CD14-positive monocyte (primary cell): ENCODE measurements at regions not wholly inside any gene's neighbourhood (a gene's known extent, or its start where the extent isn't known, plus 50 kb on each side); places are given as distances from the start of the nearest gene placed in this dataset.

Experiments
- DNase-seq, 3 donors: peaks; one replicate each; pipeline ENCODE4 v3.0.0-alpha.2; 2011 to 2022
- H2AFZ ChIP-seq: 2 replicates; pipeline ENCODE4 v1.6.0; 2012; ENCODE audit warnings: mild to moderate bottlenecking, low read depth, low read length, inconsistent platforms; ENCODE audit not compliant: insufficient read depth, poor library complexity, severe bottlenecking
- H3K27ac ChIP-seq, 2 donors: 1 replicate in 1 of 2; 2 replicates in 1 of 2; pipeline ENCODE4 v1.5.1; 2012 to 2013; ENCODE audit warnings: low read length in 2 of 2, control low read depth in 1 of 2, inconsistent platforms in 1 of 2, low read depth in 1 of 2, mild to moderate bottlenecking in 1 of 2
- H3K27me3 ChIP-seq, 2 donors: one replicate each; pipeline versions ENCODE4 v1.6.0 to v1.6.1; 2011 to 2013; ENCODE audit warnings: low read length in 2 of 2; ENCODE audit not compliant: control insufficient read depth in 2 of 2, insufficient read depth in 2 of 2
- H3K36me3 ChIP-seq, 2 donors: replicated peaks in 1 of 2; 1 replicate in 1 of 2; 2 replicates in 1 of 2; pipeline versions ENCODE4 v1.5.1 to v1.6.1; 2012 to 2013; ENCODE audit warnings: low read length in 2 of 2, control low read depth in 1 of 2, inconsistent platforms in 1 of 2, mild to moderate bottlenecking in 1 of 2; ENCODE audit not compliant: insufficient read depth in 2 of 2, control insufficient read depth in 1 of 2
- H3K4me1 ChIP-seq, 2 donors: 1 replicate in 1 of 2; 2 replicates in 1 of 2; pipeline versions ENCODE4 v1.5.1 to v1.6.1; 2012 to 2013; ENCODE audit warnings: low read length in 2 of 2, control low read depth in 1 of 2, inconsistent platforms in 1 of 2, mild to moderate bottlenecking in 1 of 2, moderate library complexity in 1 of 2; ENCODE audit not compliant: insufficient read depth in 2 of 2, control insufficient read depth in 1 of 2
- H3K4me2 ChIP-seq: replicated peaks from 2 replicates; pipeline ENCODE3; 2012; ENCODE audit warnings: low read length, moderate library complexity, mild to moderate bottlenecking; ENCODE audit not compliant: poor library complexity, severe bottlenecking; ENCODE audit errors: extremely low read depth
- H3K4me3 ChIP-seq, 3 experiments: fragments of 200-600 bp in 1 of 3; sonication (generic) in 1 of 3; replicated peaks in 1 of 3; 1 replicate in 2 of 3; 2 replicates in 1 of 3; pipeline ENCODE4 v1.5.1; 2011 to 2013; ENCODE audit warnings: low read length in 3 of 3, mild to moderate bottlenecking in 3 of 3, control low read depth in 2 of 3, low read depth in 2 of 3, inconsistent platforms in 1 of 3, moderate library complexity in 1 of 3
- H3K79me2 ChIP-seq: 2 replicates; pipeline ENCODE4 v1.6.0; 2012; ENCODE audit warnings: mild to moderate bottlenecking, control low read depth, inconsistent platforms, low read length, moderate library complexity; ENCODE audit not compliant: insufficient read depth
- H3K9ac ChIP-seq: 2 replicates; pipeline ENCODE4 v1.6.0; 2017; ENCODE audit warnings: low read length, mild to moderate bottlenecking; ENCODE audit not compliant: insufficient read depth, poor library complexity, severe bottlenecking
- H3K9me3 ChIP-seq, 2 donors: replicated peaks in 1 of 2; 1 replicate in 1 of 2; 2 replicates in 1 of 2; pipeline versions ENCODE4 v1.5.1 to v1.6.1; 2012 to 2013; ENCODE audit warnings: low read length in 2 of 2, control low read depth in 1 of 2; ENCODE audit not compliant: control insufficient read depth in 1 of 2, insufficient read depth in 1 of 2
- H4K20me1 ChIP-seq: 2 replicates; pipeline ENCODE4 v1.6.0; 2012; ENCODE audit warnings: mild to moderate bottlenecking, low read length, control low read depth, moderate library complexity; ENCODE audit not compliant: insufficient read depth
- H3K27ac Mint-ChIP-seq, 7 donors: one replicate each; pipeline ENCODE4 v1.8.0; 2020; ENCODE audit warnings: mild to moderate bottlenecking in 7 of 7, mixed read lengths in 7 of 7, moderate library complexity in 6 of 7, inconsistent platforms in 2 of 7
- H3K27me3 Mint-ChIP-seq, 3 donors: one replicate each; pipeline ENCODE4 v1.8.0; 2021 to 2022; ENCODE audit warnings: low read depth in 3 of 3, mild to moderate bottlenecking in 3 of 3, mixed read lengths in 3 of 3, moderate library complexity in 3 of 3, inconsistent platforms in 1 of 3
- H3K36me3 Mint-ChIP-seq, 2 donors: one replicate each; pipeline ENCODE4 v1.8.0; 2020; ENCODE audit warnings: mixed read lengths in 2 of 2, inconsistent platforms in 1 of 2, mild to moderate bottlenecking in 1 of 2
- H3K4me1 Mint-ChIP-seq: one replicate; pipeline ENCODE4 v1.8.0; 2020; ENCODE audit warnings: mild to moderate bottlenecking, mixed read lengths
- H3K4me3 Mint-ChIP-seq, 2 donors: one replicate each; pipeline ENCODE4 v1.8.0; 2020; ENCODE audit warnings: mild to moderate bottlenecking in 2 of 2, mixed read lengths in 2 of 2, moderate library complexity in 1 of 2
- H3K9me3 Mint-ChIP-seq, 7 donors: one replicate each; pipeline ENCODE4 v1.8.0; 2020 to 2022; ENCODE audit warnings: mixed read lengths in 7 of 7, mild to moderate bottlenecking in 6 of 7, moderate library complexity in 6 of 7, inconsistent platforms in 2 of 7
- CTCF ChIP-seq: fragments of 200-600 bp; IDR thresholded peaks from one replicate; pipeline ENCODE4 v1.8.0; 2022; ENCODE audit warnings: antibody characterized with exemption, mild to moderate bottlenecking
- WGBS: methylation state at CpG from one replicate; pipeline ENCODE4 v1.1.5; 2013; ENCODE audit warnings: missing lambda C conversion rate; ENCODE audit not compliant: insufficient coverage; 5-methylcytosine and 5-hydroxymethylcytosine counted together
- intact Hi-C, 2 donors: fragments of 100-400 bp; cut with micrococcal nuclease; formaldehyde crosslinking; loops; one replicate each; pipeline versions ENCODE4 v1.15.0 to v1.15.1; 2023

GRCh38 chr2:220040346-220040745, 412.9 kb downstream of the SLC4A3 start:
- no peak overlapping the region for H3K27ac ChIP-seq
- WGBS: 88% methylated on average over 4 of the region's 5 CpGs
- no peaks in the 10 kb centered on the region for H3K36me3 Mint-ChIP-seq
- no peak overlapping the region for H3K4me2 ChIP-seq
- no peaks in the 10 kb centered on the region for H3K36me3 ChIP-seq
- peaks cover 0 to 4% (median 0%) of the 10 kb centered on the region in 7 donors for H3K9me3 Mint-ChIP-seq
- no peaks in the 10 kb centered on the region for H3K9me3 ChIP-seq
- no peak overlapping the region for H3K4me3 ChIP-seq
- peaks cover 0 to 1% (median 0%) of the 10 kb centered on the region in 3 donors for H3K27me3 Mint-ChIP-seq
- intact Hi-C loops: no loop called here
- H3K79me2 ChIP-seq: no peaks in the 10 kb centered on the region
- H3K27ac Mint-ChIP-seq: no peak overlapping the region
- no peak for TF ChIP-seq CTCF
- no peak overlapping the region for H2AFZ ChIP-seq
- H3K4me1 Mint-ChIP-seq: no peaks in the 10 kb centered on the region
- no peak overlapping the region for H3K9ac ChIP-seq
- no peaks in the 10 kb centered on the region for H3K4me1 ChIP-seq
- no peak for DNase-seq
- H4K20me1 ChIP-seq: no peaks in the 10 kb centered on the region
- H3K4me3 Mint-ChIP-seq: no peak overlapping the region
- no peaks in the 10 kb centered on the region for H3K27me3 ChIP-seq

DNA sequence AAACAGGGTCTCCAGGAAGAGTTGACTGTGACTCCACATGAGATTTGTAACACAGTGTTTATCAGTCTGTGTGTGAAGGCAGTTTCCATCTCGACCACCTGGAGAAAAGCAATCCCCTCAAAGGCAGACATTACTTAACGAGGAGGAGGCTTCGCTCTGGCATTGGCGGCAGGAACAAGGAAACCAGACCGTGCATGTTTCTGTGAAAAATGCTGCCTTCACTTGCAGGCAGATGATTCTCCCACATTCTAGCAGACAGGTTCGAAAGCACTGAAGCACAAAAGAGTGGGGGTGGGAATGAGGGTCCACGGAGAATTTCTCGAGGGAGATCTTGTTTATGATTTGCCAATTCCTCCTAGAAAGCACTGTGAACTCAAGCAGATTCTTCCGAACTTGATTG, 414.0 kb downstream of the SLC4A3 start:
- no peaks in the 10 kb centered on the region for H3K4me1 ChIP-seq
- H3K27me3 ChIP-seq: no peaks in the 10 kb centered on the region
- 70% methylated on average over 7 of the region's 9 CpGs for WGBS
- H3K9ac ChIP-seq: no peak overlapping the region
- intact Hi-C loops: no loop called here
- no peak overlapping the region for H3K4me3 ChIP-seq
- Mint-ChIP-seq H3K27ac (no peak overlapping the region), H3K4me3 (no peak overlapping the region), H3K27me3 (peaks cover 0 to 1% (median 0%) of the 10 kb centered on the region in 3 donors), H3K4me1 (no peaks in the 10 kb centered on the region), H3K36me3 (no peaks in the 10 kb centered on the region), H3K9me3 (peaks cover 0 to 4% (median 0%) of the 10 kb centered on the region in 7 donors)
- no peaks in the 10 kb centered on the region for H3K36me3 ChIP-seq
- H3K27ac ChIP-seq: no peak overlapping the region
- DNase-seq: no peak
- H2AFZ ChIP-seq: no peak overlapping the region
- H3K9me3 ChIP-seq: no peaks in the 10 kb centered on the region
- no peaks in the 10 kb centered on the region for H3K79me2 ChIP-seq
- no peaks in the 10 kb centered on the region for H4K20me1 ChIP-seq
- TF ChIP-seq CTCF: no peak
- H3K4me2 ChIP-seq: no peak overlapping the region
